Suprapubic skin (tissue), 4 donors: ENCODE measurements at regions not wholly inside any gene's neighbourhood (a gene's known extent, or its start where the extent isn't known, plus 50 kb on each side); places are given as distances from the start of the nearest gene placed in this dataset.

ENCODE experiments used
- EP300 ChIP-seq: sonication (generic); formaldehyde crosslinking; IDR thresholded peaks from one replicate; pipeline ENCODE4 v1.6.1; 2017; ENCODE audit warnings: antibody characterized with exemption
- POLR2A ChIP-seq, 2 donors: fragments of 450-650 bp; IDR thresholded peaks; one replicate each; pipeline ENCODE4 v1.6.1; 2017; ENCODE audit warnings: antibody characterized with exemption in 2 of 2, mild to moderate bottlenecking in 2 of 2, moderate library complexity in 2 of 2
- POLR2AphosphoS5 ChIP-seq, 3 donors: sonication (generic); formaldehyde crosslinking; IDR thresholded peaks; one replicate each; pipeline ENCODE4 v1.6.1; 2017; ENCODE audit warnings: antibody characterized with exemption in 3 of 3
- TF ChIP-seq, protein P1 (sequence below), 2 donors: fragments of 200-600 bp in 1 of 2; fragments of 450-650 bp in 1 of 2; sonication (generic) in 1 of 2; IDR thresholded peaks; one replicate each; pipeline ENCODE4 v1.5.1; 2016 to 2019; ENCODE audit warnings: antibody characterized with exemption in 2 of 2, mild to moderate bottlenecking in 1 of 2, moderate library complexity in 1 of 2

DNA sequence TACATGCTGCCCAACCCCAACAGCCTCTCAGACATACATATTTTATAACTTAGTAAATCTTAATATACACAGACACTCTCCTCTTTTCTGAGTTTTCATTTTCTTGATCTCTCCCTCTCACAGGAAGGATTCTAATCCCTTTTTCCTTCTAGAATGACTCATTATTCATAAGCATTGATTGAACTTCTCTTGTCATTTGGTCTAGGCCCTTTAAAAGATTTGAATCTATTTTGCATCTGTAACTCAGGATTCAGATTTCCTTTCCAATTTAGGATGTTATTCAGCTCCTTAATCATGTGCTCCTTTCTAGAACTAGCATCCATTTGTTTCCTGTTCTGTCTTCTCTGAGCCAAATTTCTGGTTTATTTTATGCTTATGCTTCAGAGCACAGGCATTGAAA is 624.5 kb upstream of the SGO1 start:
- TF ChIP-seq POLR2A (IDR thresholded peaks at IDR 0.05) (no peak), POLR2AphosphoS5 (IDR thresholded peaks at IDR 0.05) (no peak), EP300 (no peak)
- TF ChIP-seq, protein P1, sequence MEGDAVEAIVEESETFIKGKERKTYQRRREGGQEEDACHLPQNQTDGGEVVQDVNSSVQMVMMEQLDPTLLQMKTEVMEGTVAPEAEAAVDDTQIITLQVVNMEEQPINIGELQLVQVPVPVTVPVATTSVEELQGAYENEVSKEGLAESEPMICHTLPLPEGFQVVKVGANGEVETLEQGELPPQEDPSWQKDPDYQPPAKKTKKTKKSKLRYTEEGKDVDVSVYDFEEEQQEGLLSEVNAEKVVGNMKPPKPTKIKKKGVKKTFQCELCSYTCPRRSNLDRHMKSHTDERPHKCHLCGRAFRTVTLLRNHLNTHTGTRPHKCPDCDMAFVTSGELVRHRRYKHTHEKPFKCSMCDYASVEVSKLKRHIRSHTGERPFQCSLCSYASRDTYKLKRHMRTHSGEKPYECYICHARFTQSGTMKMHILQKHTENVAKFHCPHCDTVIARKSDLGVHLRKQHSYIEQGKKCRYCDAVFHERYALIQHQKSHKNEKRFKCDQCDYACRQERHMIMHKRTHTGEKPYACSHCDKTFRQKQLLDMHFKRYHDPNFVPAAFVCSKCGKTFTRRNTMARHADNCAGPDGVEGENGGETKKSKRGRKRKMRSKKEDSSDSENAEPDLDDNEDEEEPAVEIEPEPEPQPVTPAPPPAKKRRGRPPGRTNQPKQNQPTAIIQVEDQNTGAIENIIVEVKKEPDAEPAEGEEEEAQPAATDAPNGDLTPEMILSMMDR (IDR thresholded peaks at IDR 0.05), result no peak
